Epithelial cell of proximal tubule (primary cell): ENCODE measurements at regions not wholly inside any gene's neighbourhood (a gene's known extent, or its start where the extent isn't known, plus 50 kb on each side); places are given as distances from the start of the nearest gene placed in this dataset.

Source experiments
- DNase-seq: peaks from one replicate; pipeline ENCODE4 v3.0.0-alpha.2; 2011; ENCODE audit warnings: low read depth
- H3K4me3 ChIP-seq: 2 replicates; pipeline ENCODE4 v1.5.1; 2011; ENCODE audit warnings: low read depth, mild to moderate bottlenecking, low read length
- TF ChIP-seq, protein P1 (sequence below): conservative IDR thresholded peaks from 2 replicates; pipeline ENCODE4 v1.5.1; 2012; ENCODE audit warnings: low read depth, mild to moderate bottlenecking, low read length

DNA sequence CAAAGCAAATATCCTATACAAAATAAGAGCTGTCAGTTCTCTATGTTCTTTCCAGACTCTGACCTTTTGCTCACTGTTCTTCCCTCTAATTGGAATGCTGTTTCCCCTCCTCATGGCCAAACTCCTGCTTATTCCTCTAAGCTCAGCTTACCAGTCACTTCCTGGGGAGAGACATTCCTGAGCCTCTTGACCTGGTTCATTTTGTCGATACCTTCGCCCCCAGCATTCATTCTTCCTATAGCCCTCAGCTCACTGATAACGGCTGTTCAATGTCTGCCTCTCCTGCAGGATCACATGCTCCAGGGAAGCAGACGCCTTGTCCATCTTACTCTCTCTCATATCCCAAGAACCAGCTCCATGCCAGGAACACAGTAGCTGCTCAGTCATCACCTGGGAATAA, 431.0 kb downstream of the MED13L start:
- no peak overlapping the region for H3K4me3 ChIP-seq
- TF ChIP-seq, protein P1, sequence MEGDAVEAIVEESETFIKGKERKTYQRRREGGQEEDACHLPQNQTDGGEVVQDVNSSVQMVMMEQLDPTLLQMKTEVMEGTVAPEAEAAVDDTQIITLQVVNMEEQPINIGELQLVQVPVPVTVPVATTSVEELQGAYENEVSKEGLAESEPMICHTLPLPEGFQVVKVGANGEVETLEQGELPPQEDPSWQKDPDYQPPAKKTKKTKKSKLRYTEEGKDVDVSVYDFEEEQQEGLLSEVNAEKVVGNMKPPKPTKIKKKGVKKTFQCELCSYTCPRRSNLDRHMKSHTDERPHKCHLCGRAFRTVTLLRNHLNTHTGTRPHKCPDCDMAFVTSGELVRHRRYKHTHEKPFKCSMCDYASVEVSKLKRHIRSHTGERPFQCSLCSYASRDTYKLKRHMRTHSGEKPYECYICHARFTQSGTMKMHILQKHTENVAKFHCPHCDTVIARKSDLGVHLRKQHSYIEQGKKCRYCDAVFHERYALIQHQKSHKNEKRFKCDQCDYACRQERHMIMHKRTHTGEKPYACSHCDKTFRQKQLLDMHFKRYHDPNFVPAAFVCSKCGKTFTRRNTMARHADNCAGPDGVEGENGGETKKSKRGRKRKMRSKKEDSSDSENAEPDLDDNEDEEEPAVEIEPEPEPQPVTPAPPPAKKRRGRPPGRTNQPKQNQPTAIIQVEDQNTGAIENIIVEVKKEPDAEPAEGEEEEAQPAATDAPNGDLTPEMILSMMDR: no peak
- no peak for DNase-seq

DNA sequence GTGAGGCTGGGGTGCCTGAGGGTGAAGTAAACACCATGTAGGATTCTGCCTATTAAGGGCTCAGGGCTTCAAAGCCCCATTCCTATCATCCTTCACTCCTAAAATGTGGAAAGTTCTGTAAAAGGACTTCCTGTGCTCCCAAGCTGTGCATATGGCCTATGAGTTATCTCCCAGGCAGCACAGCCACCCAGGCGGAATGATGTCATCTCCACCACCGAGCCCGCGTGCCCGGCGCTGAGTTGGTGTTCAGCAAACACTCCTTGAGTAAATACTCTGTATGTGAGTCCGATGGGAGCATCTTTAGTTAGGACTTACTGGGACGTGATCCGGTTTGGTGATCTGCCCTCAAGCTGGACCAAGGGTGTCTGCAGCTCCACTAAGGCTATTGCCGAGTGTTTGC, 437.3 kb downstream of the MED13L start:
- no peak for DNase-seq
- TF ChIP-seq, protein P1: no peak
- H3K4me3 ChIP-seq: no peak overlapping the region

DNA sequence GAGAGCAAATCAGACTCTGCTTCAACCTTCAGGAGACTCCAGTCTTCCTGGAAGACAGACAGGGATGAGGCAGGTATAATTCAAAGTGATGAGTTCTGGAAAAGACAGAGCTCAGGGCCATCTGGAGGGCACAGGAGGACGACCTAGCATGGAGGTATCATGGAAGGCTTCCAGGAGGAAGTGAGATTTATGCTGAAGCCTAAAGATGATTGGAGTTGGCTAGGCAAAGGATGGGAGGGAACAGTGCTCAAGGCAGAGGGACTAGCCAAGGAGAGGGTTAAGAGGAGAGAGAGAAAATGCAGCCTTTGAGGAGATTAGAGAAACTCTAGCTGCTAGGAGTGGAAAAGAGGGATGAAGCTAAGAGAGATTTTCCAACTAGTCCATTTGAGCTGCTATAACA, 438.5 kb downstream of the MED13L start:
- DNase-seq: no peak
- TF ChIP-seq, protein P1: no peak
- no peak overlapping the region for H3K4me3 ChIP-seq

DNA sequence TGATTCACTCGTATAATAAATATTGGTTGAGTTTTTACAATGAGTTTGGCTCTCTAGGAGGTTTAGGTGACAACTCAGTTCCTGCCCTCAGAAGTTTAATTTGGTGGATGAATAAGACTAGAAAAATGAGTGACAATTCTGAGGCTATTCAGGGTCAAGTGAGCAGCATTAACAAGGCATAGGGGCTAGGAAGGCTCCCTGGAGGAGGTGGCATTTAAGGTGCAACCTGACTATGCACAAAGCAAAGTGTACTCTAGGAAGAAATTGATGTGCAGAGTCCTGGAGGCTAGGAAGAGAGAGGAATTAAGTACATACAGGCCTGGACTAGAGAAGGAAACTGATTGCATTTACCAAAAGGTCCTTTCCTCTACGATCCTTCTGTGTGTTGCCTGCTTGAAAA, 440.3 kb downstream of the MED13L start:
- H3K4me3 ChIP-seq: no peak overlapping the region
- TF ChIP-seq, protein P1: no peak

DNA sequence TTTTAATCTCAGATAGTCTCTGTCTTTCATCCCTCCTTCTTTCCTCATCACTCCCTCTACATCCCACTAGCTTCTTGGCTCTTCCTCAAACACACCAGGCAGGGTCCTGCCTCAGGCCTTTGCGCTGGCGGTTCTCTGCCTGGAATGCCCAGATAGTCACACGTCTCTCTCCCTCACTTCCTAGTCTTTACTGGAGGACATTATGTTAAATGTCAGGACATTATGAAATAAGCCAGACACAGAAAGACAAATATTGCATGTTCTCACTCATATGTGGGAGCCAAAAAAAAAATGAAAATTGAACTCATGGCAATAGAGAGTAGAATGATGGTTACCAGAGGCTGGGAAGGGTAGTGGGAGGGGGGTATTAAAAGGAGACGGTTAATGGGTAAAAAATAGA, 442.0 kb downstream of the MED13L start:
- no peak for DNase-seq
- no peak overlapping the region for H3K4me3 ChIP-seq
- TF ChIP-seq, protein P1: no peak

More for the DNA sequence above, 440.3 kb downstream of the MED13L start:
- DNase-seq: no peak

DNA sequence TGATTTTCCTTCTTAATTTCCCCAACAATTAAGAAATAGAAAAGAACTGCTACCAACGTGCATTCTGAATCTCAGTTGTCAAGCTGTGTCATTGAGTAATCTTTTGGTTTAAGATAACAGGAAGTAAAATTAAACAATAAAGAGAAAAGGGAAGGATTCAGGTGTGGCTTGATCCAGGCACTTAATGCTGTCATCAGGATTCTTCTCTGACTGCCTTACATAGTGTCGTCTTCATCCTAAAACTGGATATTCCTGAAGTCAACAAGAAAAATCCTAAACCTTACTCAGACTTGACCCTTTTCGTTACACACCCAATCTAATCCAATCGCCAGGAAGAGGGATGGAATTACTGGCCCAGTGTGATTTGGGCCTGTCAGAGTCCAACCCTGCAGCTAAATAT, 443.8 kb downstream of the MED13L start:
- no peak overlapping the region for H3K4me3 ChIP-seq
- no peak for DNase-seq
- TF ChIP-seq, protein P1: no peak

DNA sequence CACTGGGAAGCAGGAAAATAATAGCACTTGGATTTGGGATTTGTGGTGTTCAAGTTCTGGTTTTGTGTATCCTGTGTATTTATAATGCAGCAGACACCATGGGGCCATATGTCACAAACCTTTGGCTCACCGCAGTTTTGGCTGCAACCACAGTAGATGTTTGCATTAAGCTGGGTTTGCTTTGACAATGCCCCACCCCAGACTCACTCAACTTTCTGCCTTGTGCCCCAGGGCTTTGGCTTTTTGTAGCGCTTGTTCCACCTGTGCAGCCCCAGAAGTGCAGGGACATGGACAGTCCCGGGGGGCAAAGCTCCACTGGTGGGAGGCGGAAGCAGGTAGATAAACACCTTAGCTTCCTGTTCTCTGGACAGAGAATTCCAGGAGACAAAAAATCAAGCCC, 446.9 kb downstream of the MED13L start:
- TF ChIP-seq, protein P1: no peak
- DNase-seq: no peak

More for the DNA sequence above, 446.9 kb downstream of the MED13L start:
- H3K4me3 ChIP-seq: no peak overlapping the region
